A549 (cell line): ENCODE measurements at regions not wholly inside any gene's neighbourhood (a gene's known extent, or its start where the extent isn't known, plus 50 kb on each side); places are given as distances from the start of the nearest gene placed in this dataset.

Source experiments
- ATAC-seq, 2 experiments: fragments of 200-7000 bp in 1 of 2; fragments of >200 bp in 1 of 2; cut with Nextera tagmentation in 1 of 2; cut with Tn5 transposase in 1 of 2; 3 replicates each; pipeline versions ENCODE4 v1.8.0 to v1.9.1; 2018 to 2020; ENCODE audit warnings: mild to moderate bottlenecking in 1 of 2, moderate library complexity in 1 of 2
- CTCF ChIA-PET: fragments of 300-600 bp; sonication (Branson Sonifier 250); formaldehyde crosslinking; extraction: SDS; loops from one replicate; lab custom pipeline; 2021; ENCODE audit warnings: antibody characterized with exemption, inconsistent platforms; lab: Yijun Ruan, JAX
- POLR2A ChIA-PET: fragments of 350-600 bp; formaldehyde crosslinking; extraction: SDS; loops from one replicate; lab custom pipeline; 2021; ENCODE audit warnings: antibody characterized with exemption, inconsistent platforms; lab: Yijun Ruan, JAX
- DNase-seq, 2 experiments: peaks; one replicate each; pipeline versions ENCODE4 v3.0.0 to v3.0.0-alpha.2; 2011 to 2016; ENCODE audit warnings: low read depth in 1 of 2, low spot score in 1 of 2
- FAIRE-seq: peaks from 2 replicates; lab custom pipeline; 2011; peaks lifted over from hg19 to GRCh38; lab: Jason Lieb, UNC
- H3K27ac ChIP-seq, 2 experiments: fragments of >200 bp; sonication (Bioruptor Twin); formaldehyde crosslinking; 3 replicates each; pipeline ENCODE4 v1.5.1; 2016 to 2017
- H3K4me1 ChIP-seq: fragments of >200 bp; sonication (Bioruptor Twin); formaldehyde crosslinking; 3 replicates; pipeline ENCODE4 v1.6.1; 2016
- H3K4me2 ChIP-seq: fragments of >200 bp; sonication (Bioruptor Twin); formaldehyde crosslinking; 3 replicates; pipeline ENCODE4 v1.6.1; 2016
- H3K4me3 ChIP-seq: fragments of >200 bp; sonication (Bioruptor Twin); formaldehyde crosslinking; 3 replicates; pipeline ENCODE4 v1.5.1; 2016
- H3K9me3 ChIP-seq: fragments of >200 bp; sonication (Bioruptor Twin); formaldehyde crosslinking; 3 replicates; pipeline ENCODE4 v1.6.1; 2016
- BHLHE40 ChIP-seq: IDR thresholded peaks from 2 replicates; pipeline ENCODE4 v1.6.1; 2012; ENCODE audit warnings: low read depth, low read length, inconsistent platforms
- CBX2 ChIP-seq: fragments of 200-600 bp; sonication (generic); IDR thresholded peaks from 2 replicates; pipeline ENCODE4 v1.6.1; 2016; ENCODE audit warnings: low read depth, mild to moderate bottlenecking, borderline replicate concordance
- EHF ChIP-seq: fragments of 250-450 bp; sonication (Bioruptor Pico); IDR thresholded peaks from 2 replicates; pipeline ENCODE4 v1.5.0; 2020; ENCODE audit warnings: mild to moderate bottlenecking
- EHMT2 ChIP-seq: fragments of 200-600 bp; sonication (generic); IDR thresholded peaks from 2 replicates; pipeline ENCODE4 v1.6.1; 2016; ENCODE audit warnings: antibody characterized with exemption, low read depth, mild to moderate bottlenecking, moderate library complexity
- ESRRA ChIP-seq: fragments of 150-350 bp; IDR thresholded peaks from 2 replicates; pipeline ENCODE4 v1.6.1; 2014; ENCODE audit warnings: mild to moderate bottlenecking, low read length, borderline replicate concordance
- FOSB ChIP-seq: fragments of 250-450 bp; sonication (Bioruptor Pico); IDR thresholded peaks from 2 replicates; pipeline ENCODE4 v1.5.0; 2020; ENCODE audit warnings: mild to moderate bottlenecking, moderate library complexity
- FOSL2 ChIP-seq, 2 experiments: fragments of 450-650 bp in 1 of 2; fragments of >200 bp in 1 of 2; sonication (Bioruptor Twin) in 1 of 2; formaldehyde crosslinking; IDR thresholded peaks; 2 replicates each; pipeline versions ENCODE4 v1.5.0 to v1.6.1; 2016 to 2020; ENCODE audit warnings: mild to moderate bottlenecking in 1 of 2, moderate library complexity in 1 of 2
- GATA3 ChIP-seq: IDR thresholded peaks from 2 replicates; pipeline ENCODE4 v1.6.1; 2012; ENCODE audit warnings: borderline replicate concordance
- HOXB5 ChIP-seq: fragments of 250-450 bp; sonication (Bioruptor Pico); IDR thresholded peaks from 2 replicates; pipeline ENCODE4 v1.5.0; 2020; ENCODE audit warnings: mild to moderate bottlenecking, moderate library complexity
- JUN ChIP-seq, 2 experiments: fragments of >200 bp; sonication (Bioruptor Twin); formaldehyde crosslinking; IDR thresholded peaks; 2 replicates in 1 of 2; 3 replicates in 1 of 2; pipeline ENCODE4 v1.6.1; 2016 to 2017
- JUNB ChIP-seq: fragments of >200 bp; sonication (Bioruptor Twin); formaldehyde crosslinking; IDR thresholded peaks from 2 replicates; pipeline ENCODE4 v1.6.1; 2016
- KDM1A ChIP-seq: fragments of 200-600 bp; sonication (generic); IDR thresholded peaks from 2 replicates; pipeline ENCODE4 v1.6.1; 2016; ENCODE audit warnings: low read depth, mild to moderate bottlenecking
- KDM5A ChIP-seq: fragments of 200-600 bp; sonication (generic); IDR thresholded peaks from 2 replicates; pipeline ENCODE4 v1.6.1; 2016; ENCODE audit warnings: antibody characterized with exemption, mild to moderate bottlenecking
- MAFK ChIP-seq: fragments of 450-650 bp; IDR thresholded peaks from 2 replicates; pipeline ENCODE4 v1.6.1; 2014; ENCODE audit not compliant: partially characterized antibody
- NR3C1 ChIP-seq: fragments of >200 bp; sonication (Bioruptor Twin); formaldehyde crosslinking; IDR thresholded peaks from 3 replicates; pipeline ENCODE4 v1.6.1; 2017
- RAD21 ChIP-seq, 2 experiments: fragments of >200 bp in 1 of 2; sonication (Bioruptor Twin) in 1 of 2; formaldehyde crosslinking in 1 of 2; IDR thresholded peaks in 1 of 2; conservative IDR thresholded peaks in 1 of 2; 2 replicates in 1 of 2; 3 replicates in 1 of 2; pipeline ENCODE4 v1.6.1; 2012 to 2018; ENCODE audit warnings: inconsistent platforms in 1 of 2
- RFX5 ChIP-seq: fragments of 450-650 bp; IDR thresholded peaks from 2 replicates; pipeline ENCODE4 v1.7.1; 2014; ENCODE audit warnings: antibody characterized with exemption, mild to moderate bottlenecking, moderate library complexity
- RNF2 ChIP-seq: fragments of 200-600 bp; sonication (generic); IDR thresholded peaks from 2 replicates; pipeline ENCODE4 v1.6.1; 2016; ENCODE audit warnings: low read depth, mild to moderate bottlenecking, antibody characterized with exemption, moderate library complexity, borderline replicate concordance
- SMC3 ChIP-seq: fragments of >200 bp; sonication (Bioruptor Twin); formaldehyde crosslinking; IDR thresholded peaks from 3 replicates; pipeline ENCODE4 v1.6.1; 2018; ENCODE audit warnings: inconsistent platforms
- SREBF2 ChIP-seq: fragments of 450-650 bp; IDR thresholded peaks from 2 replicates; pipeline ENCODE4 v1.6.1; 2014; ENCODE audit warnings: mild to moderate bottlenecking, moderate library complexity
- TP53 ChIP-seq: fragments of 250-450 bp; sonication (Bioruptor Pico); IDR thresholded peaks from 2 replicates; pipeline ENCODE4 v1.5.0; 2021; ENCODE audit warnings: mild to moderate bottlenecking, moderate library complexity
- ZNF302 ChIP-seq: fragments of 250-450 bp; sonication (Bioruptor Pico); IDR thresholded peaks from 2 replicates; pipeline ENCODE4 v1.9.0; 2021; ENCODE audit warnings: inconsistent platforms, mild to moderate bottlenecking, moderate library complexity
- ZSCAN20 ChIP-seq: fragments of 250-450 bp; sonication (Bioruptor Pico); IDR thresholded peaks from 2 replicates; pipeline ENCODE4 v1.8.0; 2022; ENCODE audit warnings: mild to moderate bottlenecking, moderate library complexity
- WGBS: methylation state at CpG from one replicate; pipeline ENCODE4 v1.1.6; 2017; ENCODE audit errors: missing lambda C conversion rate; 5-methylcytosine and 5-hydroxymethylcytosine counted together
- TF ChIP-seq, protein P1 (sequence below): fragments of >200 bp; sonication (Bioruptor Twin); formaldehyde crosslinking; IDR thresholded peaks from 3 replicates; pipeline ENCODE4 v1.6.1; 2016
- TF ChIP-seq, protein P2 (sequence below): fragments of 450-650 bp; IDR thresholded peaks from 2 replicates; pipeline ENCODE4 v1.6.1; 2014; ENCODE audit warnings: antibody characterized with exemption
- TF ChIP-seq, protein P3 (sequence below): IDR thresholded peaks from 2 replicates; pipeline ENCODE4 v1.6.1; 2012
- TF ChIP-seq, protein P4 (sequence below): fragments of >200 bp; sonication (Bioruptor Twin); formaldehyde crosslinking; IDR thresholded peaks from 3 replicates; pipeline ENCODE4 v1.5.1; 2016
- TF ChIP-seq, protein P5 (sequence below): fragments of >200 bp; sonication (Bioruptor Twin); formaldehyde crosslinking; IDR thresholded peaks from 2 replicates; pipeline ENCODE4 v1.6.1; 2016
- TF ChIP-seq, protein P6 (sequence below): fragments of 150-350 bp; IDR thresholded peaks from 2 replicates; pipeline ENCODE4 v1.6.1; 2014; ENCODE audit warnings: low read depth, mild to moderate bottlenecking, low read length

DNA sequence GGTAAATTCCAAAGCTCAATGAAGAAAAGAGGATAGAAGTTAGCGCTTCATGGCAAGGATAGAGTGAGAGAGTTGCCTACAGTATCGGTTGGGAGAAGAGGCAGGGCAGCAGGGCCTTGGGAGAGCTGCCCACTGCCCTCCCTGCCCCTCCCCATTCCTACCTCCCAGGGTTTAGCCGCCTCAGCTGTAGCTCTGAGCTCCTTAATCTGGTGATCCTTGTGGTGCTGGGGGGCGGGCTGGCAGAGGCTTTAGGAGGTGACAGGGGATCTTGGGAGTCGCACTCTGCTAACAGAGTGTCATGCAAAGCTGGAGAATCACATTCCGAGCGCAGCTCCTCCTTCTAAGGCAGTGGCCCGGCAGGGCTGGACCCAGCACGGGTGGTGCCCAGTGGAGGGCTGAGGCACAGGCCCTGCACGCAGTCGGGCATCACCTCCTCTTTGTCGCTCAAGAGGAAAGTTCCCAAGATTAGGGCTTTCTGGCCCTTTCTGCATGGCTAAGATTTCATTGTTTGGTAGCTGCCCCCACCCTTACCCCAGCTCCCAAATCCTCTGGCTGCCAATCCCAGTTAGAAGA lies 57.1 kb upstream of the POLG start:
- Histone ChIP-seq H3K4me1 (no peaks in the 10 kb centered on the region), H3K27ac (no peak overlapping the region), H3K4me2 (no peak overlapping the region), H3K9me3 (no peaks in the 10 kb centered on the region)
- ATAC-seq (no peak), DNase-seq (no peak)
- 67% methylated on average over 12 of the region's 12 CpGs for WGBS
- TF ChIP-seq, protein P1, sequence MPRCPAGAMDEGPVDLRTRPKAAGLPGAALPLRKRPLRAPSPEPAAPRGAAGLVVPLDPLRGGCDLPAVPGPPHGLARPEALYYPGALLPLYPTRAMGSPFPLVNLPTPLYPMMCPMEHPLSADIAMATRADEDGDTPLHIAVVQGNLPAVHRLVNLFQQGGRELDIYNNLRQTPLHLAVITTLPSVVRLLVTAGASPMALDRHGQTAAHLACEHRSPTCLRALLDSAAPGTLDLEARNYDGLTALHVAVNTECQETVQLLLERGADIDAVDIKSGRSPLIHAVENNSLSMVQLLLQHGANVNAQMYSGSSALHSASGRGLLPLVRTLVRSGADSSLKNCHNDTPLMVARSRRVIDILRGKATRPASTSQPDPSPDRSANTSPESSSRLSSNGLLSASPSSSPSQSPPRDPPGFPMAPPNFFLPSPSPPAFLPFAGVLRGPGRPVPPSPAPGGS = no peak
- TF ChIP-seq CBX2 (no peak), JUNB (no peak), KDM5A (no peak), FOSL2 (IDR thresholded peaks at IDR 0.05) (no peak), FOSL2 (CRISPR knock-in tag; IDR thresholded peaks at IDR 0.05) (no peak), EHMT2 (no peak), EHF (no peak), RNF2 (no peak), RAD21 (conservative IDR thresholded peaks at IDR 0.05 in 1 of 2, IDR thresholded peaks at IDR 0.05 in 1 of 2) (no peak), SMC3 (no peak), MAFK (no peak), TP53 (CRISPR knock-in tag) (no peak), RFX5 (no peak), KDM1A (no peak)
- TF ChIP-seq, protein P2, sequence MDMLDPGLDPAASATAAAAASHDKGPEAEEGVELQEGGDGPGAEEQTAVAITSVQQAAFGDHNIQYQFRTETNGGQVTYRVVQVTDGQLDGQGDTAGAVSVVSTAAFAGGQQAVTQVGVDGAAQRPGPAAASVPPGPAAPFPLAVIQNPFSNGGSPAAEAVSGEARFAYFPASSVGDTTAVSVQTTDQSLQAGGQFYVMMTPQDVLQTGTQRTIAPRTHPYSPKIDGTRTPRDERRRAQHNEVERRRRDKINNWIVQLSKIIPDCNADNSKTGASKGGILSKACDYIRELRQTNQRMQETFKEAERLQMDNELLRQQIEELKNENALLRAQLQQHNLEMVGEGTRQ = no peak
- TF ChIP-seq, protein P3, sequence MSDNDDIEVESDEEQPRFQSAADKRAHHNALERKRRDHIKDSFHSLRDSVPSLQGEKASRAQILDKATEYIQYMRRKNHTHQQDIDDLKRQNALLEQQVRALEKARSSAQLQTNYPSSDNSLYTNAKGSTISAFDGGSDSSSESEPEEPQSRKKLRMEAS = no peak
- TF ChIP-seq, protein P4, sequence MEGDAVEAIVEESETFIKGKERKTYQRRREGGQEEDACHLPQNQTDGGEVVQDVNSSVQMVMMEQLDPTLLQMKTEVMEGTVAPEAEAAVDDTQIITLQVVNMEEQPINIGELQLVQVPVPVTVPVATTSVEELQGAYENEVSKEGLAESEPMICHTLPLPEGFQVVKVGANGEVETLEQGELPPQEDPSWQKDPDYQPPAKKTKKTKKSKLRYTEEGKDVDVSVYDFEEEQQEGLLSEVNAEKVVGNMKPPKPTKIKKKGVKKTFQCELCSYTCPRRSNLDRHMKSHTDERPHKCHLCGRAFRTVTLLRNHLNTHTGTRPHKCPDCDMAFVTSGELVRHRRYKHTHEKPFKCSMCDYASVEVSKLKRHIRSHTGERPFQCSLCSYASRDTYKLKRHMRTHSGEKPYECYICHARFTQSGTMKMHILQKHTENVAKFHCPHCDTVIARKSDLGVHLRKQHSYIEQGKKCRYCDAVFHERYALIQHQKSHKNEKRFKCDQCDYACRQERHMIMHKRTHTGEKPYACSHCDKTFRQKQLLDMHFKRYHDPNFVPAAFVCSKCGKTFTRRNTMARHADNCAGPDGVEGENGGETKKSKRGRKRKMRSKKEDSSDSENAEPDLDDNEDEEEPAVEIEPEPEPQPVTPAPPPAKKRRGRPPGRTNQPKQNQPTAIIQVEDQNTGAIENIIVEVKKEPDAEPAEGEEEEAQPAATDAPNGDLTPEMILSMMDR = no peak
- TF ChIP-seq, protein P5, sequence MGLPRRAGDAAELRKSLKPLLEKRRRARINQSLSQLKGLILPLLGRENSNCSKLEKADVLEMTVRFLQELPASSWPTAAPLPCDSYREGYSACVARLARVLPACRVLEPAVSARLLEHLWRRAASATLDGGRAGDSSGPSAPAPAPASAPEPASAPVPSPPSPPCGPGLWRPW = no peak
- TF ChIP-seq, all 56 proteins: peak for 0
- CTCF ChIA-PET = interaction anchor here (0.8 to 21.9 kb wide), 12 partner anchors 8 to 100 kb away, joined by 3 to 494 read pairs (median 6); no protein-coding TSS in a partner anchor
- FAIRE-seq = no peak
- no peak overlapping the region for H3K4me3 ChIP-seq
- POLR2A ChIA-PET = no interaction called here

DNA sequence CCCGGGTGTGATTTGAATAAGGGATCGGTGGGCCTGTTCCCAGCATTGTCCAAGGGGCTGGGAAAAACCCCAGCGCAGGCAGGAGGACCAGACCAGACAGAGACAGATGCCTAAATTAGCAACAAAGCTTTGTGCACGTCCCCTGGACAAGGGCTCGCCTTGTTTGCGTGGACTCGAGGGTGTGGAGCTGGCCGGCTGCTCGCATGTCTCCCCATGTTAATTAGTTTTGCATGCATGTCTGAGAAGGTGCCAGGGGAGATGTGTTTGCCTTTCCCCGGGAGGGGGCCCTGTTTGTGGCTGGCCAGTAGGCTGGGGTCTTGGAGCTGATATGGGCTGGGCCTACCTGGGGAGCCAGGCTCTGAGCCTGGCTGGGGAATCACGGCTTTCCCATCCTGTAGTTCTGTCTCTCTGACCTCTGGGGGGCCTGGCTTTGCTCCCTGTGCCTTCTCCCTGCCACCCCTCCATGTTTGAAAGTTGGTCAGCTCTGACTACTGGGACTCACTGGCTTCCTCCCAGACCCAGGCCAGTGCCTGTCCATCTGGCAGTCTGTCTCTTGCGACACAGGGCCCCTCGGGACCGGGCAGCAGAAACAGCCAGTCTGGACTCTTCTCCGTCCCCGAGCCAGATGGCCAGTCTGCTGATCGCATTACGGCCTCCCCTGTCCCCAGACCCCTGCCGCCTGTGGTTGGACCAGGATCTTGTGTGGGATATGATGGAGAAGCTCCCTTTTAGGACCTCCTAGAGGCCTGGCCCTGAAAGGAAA lies 55.4 kb upstream of the POLG start:
- ChIA-PET POLR2A (no interaction called here), CTCF (interaction anchor here (0.6 to 21.9 kb wide), 13 partner anchors 10 to 257 kb away, joined by 3 to 494 read pairs (median 6); no protein-coding TSS in a partner anchor)
- no peak overlapping the region for H3K4me3 ChIP-seq
- ATAC-seq (no peak; a peak in 2 of 6 replicates), FAIRE-seq (no peak), DNase-seq (no peak)
- no peaks in the 10 kb centered on the region for H3K4me1 ChIP-seq
- 72% methylated on average over 19 of the region's 19 CpGs for WGBS
- H3K9me3 ChIP-seq = no peaks in the 10 kb centered on the region
- H3K27ac ChIP-seq = no peak overlapping the region
- H3K4me2 ChIP-seq = no peak overlapping the region
- TF ChIP-seq FOSB (CRISPR knock-in tag) (no peak), NR3C1 (no peak), ZSCAN20 (no peak), SREBF2 (no peak), ZNF302 (CRISPR knock-in tag) (no peak), EHF (no peak), BHLHE40 (no peak), JUN (IDR thresholded peaks at IDR 0.05) (no peak), RAD21 (conservative IDR thresholded peaks at IDR 0.05 in 1 of 2, IDR thresholded peaks at IDR 0.05 in 1 of 2) (no peak), ESRRA (no peak), HOXB5 (CRISPR knock-in tag) (no peak), GATA3 (no peak), MAFK (no peak)
- TF ChIP-seq, protein P1 = no peak
- TF ChIP-seq, protein P6, sequence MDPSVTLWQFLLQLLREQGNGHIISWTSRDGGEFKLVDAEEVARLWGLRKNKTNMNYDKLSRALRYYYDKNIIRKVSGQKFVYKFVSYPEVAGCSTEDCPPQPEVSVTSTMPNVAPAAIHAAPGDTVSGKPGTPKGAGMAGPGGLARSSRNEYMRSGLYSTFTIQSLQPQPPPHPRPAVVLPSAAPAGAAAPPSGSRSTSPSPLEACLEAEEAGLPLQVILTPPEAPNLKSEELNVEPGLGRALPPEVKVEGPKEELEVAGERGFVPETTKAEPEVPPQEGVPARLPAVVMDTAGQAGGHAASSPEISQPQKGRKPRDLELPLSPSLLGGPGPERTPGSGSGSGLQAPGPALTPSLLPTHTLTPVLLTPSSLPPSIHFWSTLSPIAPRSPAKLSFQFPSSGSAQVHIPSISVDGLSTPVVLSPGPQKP = no peak
- TF ChIP-seq, protein P3 = no peak
- TF ChIP-seq, protein P5 = no peak
